ENCODE measurements at regions not wholly inside any gene's neighbourhood (a gene's known extent, or its start where the extent isn't known, plus 50 kb on each side); places are given as distances from the start of the nearest gene placed in this dataset.

DNA sequence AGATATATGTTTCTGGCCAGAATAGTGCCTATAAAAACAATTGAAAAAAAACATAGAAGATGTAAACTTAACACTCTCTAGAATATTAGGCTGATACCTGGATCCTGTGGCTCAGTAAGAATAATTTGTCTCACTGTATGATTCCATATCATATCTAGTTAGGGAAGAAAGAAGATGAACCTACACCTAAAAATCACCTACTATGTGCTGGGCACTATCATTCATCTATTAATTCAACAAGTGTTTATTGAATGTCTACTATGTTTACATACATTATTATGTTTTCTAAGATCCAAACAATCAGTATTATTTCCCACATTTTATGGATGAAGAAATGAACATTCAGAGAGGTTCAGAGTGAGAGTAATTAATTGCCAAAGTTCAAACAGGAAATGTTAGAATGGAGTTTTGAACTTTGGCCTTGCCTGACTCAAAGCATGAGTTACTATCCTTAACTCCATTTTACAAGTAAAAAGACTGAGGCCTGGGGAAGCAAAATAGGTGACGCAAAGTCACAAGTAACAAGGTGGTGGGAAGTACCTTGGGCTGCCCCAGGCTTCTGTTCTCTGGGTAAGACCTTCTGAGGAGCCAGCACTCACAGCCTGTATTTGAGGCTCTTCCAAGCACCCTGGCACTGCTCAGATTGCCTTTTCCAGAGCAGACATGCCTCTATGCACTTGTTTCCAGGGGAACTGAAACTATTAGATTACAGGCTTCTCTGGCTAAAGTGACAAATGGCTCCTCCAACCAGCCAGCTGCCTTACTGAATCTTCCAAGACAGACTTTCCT is 111.1 kb upstream of the ACSL4 start:
- DNase-seq: no peak

DNA sequence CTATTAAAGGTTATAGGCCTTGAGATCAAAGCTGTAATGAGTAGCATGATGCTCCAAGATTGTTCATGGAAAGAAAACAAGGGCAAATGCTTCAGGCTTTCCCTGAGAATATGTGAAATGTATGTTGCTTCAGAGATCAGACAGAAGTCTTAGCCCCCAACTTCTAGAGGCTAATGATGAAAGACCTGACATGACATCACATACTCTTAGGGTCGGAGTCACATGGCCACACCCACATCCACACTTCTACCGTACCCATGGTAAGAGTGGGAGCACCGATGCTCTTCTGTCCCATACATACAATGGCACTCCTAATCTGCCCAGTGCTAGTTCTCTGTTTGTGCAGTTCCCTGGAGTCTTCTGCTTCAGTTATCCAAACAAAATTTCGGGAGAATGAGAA is 111.9 kb upstream of the ACSL4 start:
- DNase-seq: no peak

DNA sequence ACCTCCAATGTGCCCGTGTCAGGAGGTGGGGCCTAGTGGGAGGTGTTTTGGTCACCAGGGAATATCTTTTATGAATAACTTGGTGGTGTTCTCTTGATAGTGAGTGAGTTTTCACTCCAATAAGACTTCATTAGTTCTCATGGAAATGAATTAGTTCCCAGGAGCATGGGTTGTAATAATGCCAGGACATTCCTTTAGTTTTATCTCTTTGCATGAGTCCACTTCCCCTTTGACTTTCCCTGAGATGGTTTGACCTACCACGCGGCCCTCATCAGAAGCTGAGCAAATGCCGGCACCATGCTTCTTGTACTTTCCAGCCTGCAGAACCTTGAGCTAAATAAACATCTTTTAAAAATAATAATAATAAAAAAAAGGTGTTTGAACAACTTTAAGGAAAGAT is 112.9 kb upstream of the ACSL4 start:
- DNase-seq: no peak

DNA sequence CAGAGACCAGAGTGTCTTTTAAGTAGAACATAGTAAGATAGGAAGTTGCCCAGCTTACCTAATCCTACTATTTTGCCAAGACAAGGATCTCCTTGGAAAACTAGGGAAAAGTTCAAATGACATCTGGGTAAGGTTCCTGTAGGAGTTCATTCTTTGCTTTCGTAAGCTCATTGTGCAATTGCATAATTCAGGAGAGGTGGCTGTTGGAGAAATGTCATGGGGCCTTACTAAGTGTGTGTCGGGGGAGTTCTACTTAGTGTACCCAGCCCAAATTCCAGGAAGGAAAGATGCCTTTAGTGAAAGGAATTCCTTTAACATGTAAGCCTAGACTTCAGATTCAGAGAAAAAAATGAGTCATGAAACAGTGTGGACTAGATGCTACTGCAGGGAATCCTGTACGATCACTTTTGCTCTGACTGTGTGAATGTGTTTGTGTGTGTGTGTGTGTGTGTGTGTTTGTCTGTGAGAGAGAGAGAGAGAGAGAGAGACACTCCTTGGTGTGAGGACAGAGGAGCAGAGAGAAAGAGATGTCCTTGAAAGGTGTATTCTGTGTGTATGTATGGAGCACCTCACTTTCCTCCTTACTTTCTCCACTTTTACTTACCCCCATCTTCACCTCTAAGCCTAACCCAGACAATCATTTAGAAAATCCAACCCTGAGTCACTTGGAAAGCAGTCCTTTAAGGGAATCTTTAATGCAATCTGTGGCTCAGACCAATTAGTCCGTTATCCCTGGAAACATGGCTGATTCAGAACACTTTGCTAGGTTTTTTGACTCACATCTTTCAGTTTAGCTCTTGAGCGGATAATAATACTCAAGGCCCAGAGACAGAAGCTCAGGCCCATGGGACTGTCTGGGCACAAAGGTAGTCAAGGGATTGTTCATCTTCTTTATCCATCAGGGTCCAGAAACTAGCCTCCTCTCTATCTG is 114.5 kb upstream of the ACSL4 start:
- DNase-seq: no peak

DNA sequence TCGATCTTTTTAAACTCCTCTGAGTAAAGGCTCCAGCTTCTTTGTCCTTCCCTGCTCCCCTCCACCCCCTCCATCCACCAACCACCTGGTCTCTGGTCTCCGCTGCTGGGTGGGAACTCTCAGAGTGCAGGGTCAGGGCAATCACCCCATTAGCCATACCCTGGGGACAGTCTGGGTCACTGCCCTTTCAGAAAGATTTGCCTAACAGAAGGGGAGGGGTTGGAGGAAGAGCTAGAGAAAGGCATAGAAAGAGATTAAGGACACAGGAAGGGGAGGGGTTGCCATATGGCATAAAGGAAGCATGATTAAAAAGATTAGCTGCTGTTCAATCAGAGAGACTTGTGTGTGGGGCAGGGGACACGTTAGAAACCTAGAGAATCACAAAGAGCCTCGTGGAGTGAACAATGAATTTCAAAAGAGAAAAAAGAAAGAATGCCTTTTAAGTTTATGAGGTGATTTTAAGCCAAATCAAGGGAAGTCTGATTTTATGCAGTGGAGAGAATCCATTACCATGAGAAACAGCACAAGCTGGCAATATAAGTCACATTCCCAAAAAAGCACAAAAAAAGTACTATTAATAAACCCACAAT is 115.5 kb upstream of the ACSL4 start:
- no peak for DNase-seq

DNA sequence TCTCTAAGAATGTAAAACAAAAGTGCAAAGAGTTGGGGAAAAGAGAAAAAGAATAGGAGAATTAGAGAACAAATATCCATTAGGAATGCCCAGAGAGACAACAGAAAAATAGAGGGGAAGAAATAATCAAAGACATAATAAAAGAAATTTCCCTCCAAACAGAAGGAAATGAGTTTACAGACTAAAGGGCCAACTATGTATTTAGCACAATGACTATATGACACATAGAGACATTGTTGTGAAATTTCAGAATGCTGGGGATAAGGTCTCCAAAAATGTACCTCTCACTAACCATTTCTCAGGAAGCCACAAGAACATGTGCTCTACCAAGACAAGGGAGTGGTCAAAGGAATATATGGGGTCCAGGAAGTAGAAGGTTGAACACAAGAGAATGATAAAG is 121.0 kb upstream of the ACSL4 start:
- no peak for DNase-seq

DNA sequence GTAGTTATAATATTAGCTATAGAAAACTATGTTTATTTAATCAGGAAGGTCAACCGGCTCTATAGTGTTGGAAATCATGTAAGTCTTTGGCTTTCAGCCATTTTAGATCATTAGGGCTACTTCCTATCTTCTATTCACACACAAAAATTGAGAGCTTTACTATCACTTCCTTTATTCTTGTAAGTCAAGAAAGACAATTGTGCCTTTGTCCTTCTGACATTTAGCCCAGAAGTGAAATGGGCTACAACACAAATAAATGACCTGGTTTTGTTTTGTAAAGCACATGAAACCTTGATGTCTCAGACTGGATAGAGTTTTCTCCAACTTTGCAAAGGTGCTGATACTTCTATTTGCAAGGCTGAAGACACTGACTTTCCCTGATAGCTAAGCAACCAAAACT is 122.4 kb upstream of the ACSL4 start:
- no peak for DNase-seq

DNA sequence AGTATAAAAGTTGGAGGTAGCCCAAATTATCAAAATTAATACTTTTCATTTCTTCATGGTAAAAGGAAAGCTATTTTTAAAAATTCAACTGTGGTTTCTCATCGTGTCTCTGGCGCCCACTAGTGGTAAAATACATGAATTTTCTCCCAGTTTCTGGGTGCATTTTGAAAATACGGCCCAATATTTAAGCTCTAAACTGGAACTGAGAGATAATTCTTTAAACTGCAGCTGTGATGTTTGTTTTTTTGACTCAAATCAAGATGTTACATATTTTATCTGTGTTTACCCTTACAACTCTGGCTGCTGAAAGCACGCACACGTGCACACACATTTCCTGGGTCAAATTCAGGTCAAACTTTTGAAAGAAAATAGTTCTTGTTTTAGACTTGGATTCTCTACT is 123.9 kb upstream of the ACSL4 start:
- no peak for DNase-seq

DNA sequence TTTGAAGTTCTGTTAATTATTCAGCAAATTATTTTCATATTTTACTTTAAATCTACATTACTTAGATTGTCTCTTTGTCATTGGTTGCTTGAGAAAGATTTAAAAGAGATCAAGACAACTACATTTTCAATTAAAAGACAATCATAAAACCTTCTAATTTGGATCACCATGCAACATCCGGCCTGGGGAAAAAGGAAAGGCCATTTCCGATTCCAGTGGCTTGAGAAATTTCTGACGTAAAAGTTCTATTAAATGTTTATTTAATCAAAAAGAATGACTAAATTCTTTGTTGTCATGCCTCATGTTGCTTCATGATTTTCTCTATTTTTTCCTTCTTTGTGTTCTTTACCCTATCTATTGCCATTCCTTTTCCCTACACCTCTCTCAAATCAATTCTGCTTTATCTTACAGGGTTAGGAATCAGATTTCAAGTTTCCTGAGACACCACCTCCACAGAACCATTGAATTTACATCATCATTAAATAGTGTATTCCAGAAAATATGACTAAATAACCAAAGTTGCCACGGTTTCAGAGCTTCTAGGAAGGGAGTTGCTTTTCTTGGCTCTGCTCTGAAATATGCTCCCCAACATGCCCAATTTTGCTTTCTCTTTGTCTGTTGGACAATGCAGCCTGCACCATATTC is 124.6 kb upstream of the ACSL4 start:
- no peak for DNase-seq

DNA sequence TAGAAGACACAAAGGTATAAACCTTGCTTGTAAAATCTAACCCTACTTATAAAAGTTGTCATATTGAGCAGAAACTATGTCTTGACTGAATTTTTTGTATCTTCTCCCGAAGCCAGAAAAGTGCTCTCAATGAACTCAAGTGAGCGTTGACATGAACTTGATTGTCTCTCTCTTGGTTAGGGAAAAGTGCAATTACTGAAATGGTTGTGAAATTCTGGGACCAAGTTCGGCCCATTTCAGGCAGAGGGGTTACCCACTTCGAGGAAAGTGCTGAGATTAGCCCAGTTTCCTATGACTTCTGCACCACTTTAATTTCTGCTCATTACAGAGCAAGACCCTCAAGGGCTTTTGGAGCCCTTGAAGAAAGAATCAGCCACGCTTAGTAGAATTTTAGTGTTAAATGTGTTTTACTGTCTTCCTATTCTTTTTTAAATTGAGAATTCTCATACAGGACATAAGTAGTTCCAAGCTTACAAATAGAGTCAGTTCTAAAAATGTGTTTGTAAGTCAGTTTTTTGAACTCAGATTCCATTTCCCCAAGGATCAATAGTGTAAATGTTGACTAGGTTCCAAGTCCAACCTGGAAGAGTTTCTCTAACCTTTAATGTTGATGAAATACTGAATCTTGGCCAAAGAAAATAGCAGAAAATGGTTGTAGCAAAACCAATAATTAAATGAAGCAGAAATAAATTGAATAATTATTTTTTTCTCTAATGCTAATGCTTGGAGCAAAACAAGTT is 125.7 kb upstream of the ACSL4 start:
- DNase-seq: no peak

DNA sequence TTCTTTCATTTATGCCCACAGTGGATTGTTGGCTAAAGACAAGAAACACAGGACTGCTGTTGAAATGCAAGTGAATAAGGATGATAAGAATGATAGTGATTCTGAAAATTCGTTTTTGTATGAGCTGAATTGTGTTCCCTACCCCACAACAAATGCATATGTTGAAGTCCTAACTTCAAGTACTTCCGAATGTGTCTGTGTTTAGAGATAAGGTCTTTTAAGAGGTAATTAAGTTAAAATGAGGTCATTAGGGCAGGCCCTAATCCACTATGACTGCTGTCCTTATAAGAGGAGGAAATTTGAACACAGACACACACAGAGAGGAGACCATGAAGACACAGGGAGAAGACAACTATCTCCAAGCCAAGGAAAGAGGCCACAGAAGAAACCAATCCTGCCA is 126.6 kb upstream of the ACSL4 start:
- DNase-seq: no peak

DNA sequence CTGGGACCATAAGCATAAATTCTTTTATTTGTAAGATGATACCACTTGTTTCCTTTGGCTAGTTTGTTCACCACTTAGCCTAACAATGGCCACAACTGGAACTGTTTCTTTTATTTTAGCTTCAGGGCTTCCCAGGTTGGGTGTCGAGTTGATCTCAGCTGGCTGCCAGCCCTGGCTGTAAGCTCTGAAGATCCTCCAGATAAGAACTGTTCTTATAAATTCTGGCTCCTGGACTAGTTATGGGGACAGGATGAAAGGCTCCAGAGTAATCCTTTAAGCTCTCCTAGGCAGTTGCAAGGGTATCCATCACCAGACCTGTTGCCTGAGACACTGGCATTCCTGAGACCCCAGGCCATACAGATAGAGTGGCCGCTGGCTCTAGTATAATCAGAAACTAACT is 129.4 kb upstream of the ACSL4 start:
- no peak for DNase-seq

DNA sequence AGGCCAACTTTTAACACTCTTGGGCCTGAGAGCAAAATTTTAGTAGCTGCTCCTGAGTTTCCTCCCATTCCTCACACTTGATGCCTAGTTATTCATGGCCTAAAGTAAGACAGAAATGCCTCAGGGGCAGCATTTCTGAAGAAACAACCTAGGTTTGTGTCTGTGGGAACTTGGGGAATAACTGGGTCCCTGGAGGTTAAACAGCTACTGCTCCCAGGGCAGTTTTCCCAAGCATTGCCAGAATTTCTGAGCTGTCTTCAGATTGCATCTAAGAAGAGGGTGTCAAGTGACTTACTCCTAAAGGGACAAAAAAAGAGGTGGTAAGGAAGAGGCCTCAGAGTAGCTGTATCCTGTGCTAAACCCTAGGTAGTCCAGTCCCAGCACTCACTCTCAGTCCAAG is 130.8 kb upstream of the ACSL4 start:
- DNase-seq: no peak

DNA sequence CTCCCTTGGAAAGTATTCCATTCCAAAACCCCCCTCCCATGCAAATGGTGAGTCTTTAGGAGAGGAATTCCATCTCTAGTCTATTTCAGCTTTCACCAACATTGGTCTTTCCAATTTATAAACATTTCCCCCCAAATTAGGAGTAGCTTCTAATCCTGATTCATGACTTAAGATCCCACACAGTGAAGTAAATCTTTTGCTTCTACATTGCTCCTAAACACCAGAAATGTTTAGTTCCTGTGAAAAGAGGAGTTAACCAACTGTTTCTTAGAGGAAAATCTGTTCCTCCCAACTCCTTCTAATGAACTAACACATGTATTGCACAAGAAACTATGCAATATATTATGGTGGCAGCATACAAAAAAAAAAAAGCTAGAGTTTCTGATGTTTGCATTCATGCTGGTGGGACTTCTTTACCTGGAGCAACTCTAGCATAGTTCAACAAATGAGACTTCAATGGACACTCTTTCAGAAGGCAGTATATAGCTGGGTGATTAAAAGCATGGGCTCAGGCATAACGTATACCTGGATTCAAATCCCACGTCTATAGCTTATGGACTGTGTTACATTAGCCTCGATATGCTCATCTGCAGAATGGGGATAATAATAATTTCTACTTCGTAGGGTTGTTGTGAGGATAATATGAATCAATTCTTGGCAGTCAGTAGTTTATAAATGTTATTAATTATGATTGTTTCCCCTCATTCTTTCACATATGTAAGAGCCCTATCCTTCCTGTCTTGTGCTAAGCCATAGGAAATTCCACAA is 131.6 kb upstream of the TMEM164 start:
- no peak for DNase-seq

DNA sequence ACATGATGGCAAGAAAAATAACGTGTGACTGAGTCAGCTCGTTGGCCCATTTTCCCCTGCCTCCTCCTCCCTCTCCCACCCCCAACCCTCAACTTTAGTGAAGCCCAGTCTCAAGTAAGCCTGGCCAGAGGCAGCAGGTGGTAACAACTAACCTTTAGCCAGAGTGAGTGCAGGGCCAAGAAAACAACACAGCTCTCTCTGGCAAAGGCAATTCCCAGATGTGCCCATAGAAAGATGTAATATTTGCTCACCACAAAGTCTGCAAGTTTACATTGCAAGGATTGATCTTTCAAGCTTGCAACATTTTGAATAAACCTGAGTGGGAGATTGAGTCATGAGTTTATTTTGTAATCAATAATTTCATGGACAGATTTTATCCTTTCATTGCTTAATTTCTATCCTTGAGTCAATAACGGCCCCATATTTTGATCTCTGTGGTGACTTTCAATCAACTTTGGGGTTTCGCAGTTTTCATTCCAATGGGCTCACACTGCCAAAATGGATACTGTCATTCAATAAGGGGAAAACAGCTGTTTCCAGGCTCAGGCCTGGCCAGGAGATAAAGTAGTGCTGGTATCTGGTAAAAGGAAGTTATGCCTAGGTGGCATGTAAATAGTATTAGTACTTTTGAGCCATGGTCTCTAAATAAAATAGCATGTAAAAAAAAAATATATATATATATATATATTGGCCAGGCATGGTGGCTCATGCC is 130.7 kb upstream of the TMEM164 start:
- DNase-seq: no peak

DNA sequence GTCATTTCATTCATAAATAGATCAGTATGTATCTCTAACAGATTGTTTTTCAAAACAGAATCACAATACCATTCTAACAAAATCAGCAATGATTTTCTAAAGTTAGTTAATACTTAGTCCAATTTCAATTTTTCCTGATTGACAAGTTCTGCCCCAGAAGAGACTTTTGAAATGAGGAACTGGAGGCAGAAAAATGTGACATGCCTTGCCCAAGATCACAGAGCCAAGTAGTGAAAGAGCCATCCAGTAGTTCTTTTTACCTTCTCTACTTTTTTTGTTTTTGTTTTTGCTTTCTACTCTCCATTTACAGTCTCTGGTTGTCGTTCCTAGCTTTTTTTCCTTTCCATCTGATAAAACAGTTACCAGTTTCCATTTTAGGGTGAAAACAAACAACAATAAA is 129.3 kb upstream of the TMEM164 start:
- no peak for DNase-seq

DNA sequence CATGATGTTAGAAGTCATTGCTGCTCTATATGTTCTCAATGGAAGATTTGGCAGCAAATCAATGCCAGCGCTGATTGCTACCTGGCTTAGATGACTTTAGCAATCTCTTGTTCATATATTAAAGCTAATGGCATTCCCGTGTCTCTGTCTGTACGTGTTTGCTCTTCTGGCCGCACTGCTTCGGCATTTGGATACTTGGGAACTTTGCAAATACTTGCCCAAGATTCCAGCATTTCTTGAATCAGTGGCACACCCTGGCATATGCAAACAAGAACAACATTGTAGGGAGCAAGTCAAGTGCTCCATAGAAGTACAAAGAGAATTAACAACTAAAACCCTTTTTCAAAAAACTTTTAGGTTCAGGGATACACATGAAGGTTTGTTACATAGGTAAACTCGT is 128.9 kb upstream of the TMEM164 start:
- DNase-seq: no peak

DNA sequence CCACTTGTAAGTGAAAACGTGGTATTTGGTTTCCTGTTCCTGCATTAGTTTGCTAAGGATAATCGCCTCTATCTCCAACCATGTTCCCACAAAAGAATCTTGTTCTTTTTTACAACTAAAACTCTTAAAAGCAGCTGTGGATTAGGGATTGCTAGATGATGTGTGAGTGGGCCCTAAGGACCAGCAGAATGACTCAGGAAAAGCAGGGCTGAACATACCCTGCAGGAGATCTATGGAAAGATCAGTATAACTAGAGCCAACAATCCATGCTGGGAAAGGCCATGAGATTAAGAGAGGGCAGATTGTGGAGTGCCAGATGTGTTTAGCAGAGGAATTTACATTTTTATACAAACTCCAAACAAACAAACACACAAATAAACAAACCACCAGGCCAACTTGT is 128.4 kb upstream of the TMEM164 start:
- DNase-seq: no peak

DNA sequence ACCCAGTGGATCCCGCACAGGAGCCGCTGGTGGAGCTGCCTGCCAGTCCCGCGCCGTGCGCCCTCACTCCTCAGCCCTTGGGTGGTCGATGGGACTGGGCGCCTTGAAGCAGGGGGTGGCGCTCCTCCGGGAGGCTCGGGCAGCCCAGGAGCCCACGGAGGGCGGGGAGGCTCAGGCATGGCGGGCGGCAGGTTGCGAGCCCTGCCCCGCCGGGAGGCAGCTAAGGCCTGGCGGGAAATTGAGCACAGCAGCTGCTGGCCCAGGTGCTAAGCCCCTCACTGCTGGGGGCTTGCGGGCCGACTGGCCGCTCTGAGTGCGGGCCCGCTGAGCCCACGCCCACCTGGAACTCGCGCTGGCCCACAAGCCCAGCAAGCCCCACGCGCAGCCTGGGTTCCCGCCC is 127.1 kb upstream of the TMEM164 start:
- DNase-seq: no peak

DNA sequence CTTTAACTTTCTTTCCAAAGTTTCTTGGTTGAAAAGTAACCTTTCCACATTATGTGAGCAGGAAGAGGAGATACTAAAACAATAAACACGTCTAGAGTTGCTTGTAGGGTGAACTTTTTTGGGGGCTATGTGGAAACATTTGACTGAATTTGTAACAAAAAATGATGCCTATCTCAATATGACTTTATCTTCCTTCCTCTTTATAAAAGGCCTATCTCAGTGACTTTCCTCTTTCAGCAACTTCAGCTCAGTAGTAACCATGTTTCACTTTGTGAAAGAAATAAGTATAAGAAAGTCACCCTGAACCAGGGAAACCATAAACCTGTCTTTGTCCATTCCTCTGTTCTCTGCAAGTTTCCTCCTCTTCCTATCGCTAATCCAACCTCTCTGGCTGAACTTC is 124.7 kb upstream of the TMEM164 start:
- no peak for DNase-seq

DNA sequence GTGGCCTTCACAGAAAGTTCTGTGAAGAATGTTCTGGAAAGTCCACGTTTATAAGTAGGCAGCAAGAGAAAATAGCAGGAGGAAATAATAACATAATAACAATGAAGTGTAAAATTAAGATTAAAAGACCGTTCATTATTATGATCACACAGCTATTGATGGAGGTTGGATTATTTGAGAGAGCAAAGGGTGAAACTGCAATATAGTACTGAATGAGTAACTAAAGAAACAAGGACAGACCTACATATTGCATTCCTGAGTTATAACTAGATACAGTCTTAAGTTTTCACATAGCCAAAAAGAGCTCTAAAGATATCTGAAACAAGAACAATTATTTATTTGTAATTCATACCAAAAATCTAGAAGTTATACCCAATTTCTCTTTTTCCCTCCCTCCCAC is 122.9 kb upstream of the TMEM164 start:
- DNase-seq: no peak

All from NK-92 treated with Interleukin-12 subunit alpha and Interleukin-12 subunit beta, amount 100 ng/mL, for 24 hours (cell line).